ENCODE measurements at regions not wholly inside any gene's neighbourhood (a gene's known extent, or its start where the extent isn't known, plus 50 kb on each side); places are given as distances from the start of the nearest gene placed in this dataset.

DNA sequence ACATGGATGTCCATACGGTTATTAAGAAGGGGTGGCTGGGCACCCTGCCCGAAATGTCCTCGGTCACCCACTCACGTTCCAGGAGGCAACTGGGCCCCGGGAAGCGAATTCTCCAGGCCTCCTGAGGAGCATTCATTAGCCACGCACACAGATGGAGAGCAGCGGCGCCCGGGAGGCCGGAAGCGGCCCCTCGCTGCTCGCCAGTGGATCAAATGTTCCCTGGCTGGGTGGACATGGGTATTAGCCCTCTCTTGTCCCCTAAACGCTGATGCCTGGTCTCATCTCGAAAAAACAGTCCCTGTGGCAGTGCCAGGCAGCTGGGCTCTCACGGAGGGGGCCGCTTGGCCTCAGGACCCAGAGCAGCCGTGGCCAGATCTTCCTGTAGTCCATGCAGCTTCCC is 59.0 kb upstream of the DLK1 start:
- TF ChIP-seq MYC (IDR thresholded peaks at IDR 0.05; ENCODE audit: low read depth, low read length) (no peak), POLR2A (IDR thresholded peaks at IDR 0.05; ENCODE audit: extremely low read depth, insufficient read length) (no peak)
- TF ChIP-seq, protein P1, sequence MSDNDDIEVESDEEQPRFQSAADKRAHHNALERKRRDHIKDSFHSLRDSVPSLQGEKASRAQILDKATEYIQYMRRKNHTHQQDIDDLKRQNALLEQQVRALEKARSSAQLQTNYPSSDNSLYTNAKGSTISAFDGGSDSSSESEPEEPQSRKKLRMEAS (IDR thresholded peaks at IDR 0.05; ENCODE audit: low read depth, low read length), result no peak
- TF ChIP-seq, protein P2, sequence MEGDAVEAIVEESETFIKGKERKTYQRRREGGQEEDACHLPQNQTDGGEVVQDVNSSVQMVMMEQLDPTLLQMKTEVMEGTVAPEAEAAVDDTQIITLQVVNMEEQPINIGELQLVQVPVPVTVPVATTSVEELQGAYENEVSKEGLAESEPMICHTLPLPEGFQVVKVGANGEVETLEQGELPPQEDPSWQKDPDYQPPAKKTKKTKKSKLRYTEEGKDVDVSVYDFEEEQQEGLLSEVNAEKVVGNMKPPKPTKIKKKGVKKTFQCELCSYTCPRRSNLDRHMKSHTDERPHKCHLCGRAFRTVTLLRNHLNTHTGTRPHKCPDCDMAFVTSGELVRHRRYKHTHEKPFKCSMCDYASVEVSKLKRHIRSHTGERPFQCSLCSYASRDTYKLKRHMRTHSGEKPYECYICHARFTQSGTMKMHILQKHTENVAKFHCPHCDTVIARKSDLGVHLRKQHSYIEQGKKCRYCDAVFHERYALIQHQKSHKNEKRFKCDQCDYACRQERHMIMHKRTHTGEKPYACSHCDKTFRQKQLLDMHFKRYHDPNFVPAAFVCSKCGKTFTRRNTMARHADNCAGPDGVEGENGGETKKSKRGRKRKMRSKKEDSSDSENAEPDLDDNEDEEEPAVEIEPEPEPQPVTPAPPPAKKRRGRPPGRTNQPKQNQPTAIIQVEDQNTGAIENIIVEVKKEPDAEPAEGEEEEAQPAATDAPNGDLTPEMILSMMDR (IDR thresholded peaks at IDR 0.05; ENCODE audit: low read depth, low read length), result no peak
- no peak overlapping the region for H3K4me3 ChIP-seq (ENCODE audit: low read depth, low read length)
- no peak for DNase-seq (ENCODE audit: low read depth)

GRCh38 chr14:100668352-100668751 is 58.3 kb upstream of the DLK1 start:
- no peak for DNase-seq (ENCODE audit: low read depth)
- TF ChIP-seq MYC (IDR thresholded peaks at IDR 0.05; ENCODE audit: low read depth, low read length) (no peak), POLR2A (IDR thresholded peaks at IDR 0.05; ENCODE audit: extremely low read depth, insufficient read length) (no peak)
- TF ChIP-seq, protein P1 (IDR thresholded peaks at IDR 0.05; ENCODE audit: low read depth, low read length), result no peak
- TF ChIP-seq, protein P2 (IDR thresholded peaks at IDR 0.05; ENCODE audit: low read depth, low read length), result no peak
- H3K4me3 ChIP-seq (ENCODE audit: low read depth, low read length), result no peak overlapping the region

DNA sequence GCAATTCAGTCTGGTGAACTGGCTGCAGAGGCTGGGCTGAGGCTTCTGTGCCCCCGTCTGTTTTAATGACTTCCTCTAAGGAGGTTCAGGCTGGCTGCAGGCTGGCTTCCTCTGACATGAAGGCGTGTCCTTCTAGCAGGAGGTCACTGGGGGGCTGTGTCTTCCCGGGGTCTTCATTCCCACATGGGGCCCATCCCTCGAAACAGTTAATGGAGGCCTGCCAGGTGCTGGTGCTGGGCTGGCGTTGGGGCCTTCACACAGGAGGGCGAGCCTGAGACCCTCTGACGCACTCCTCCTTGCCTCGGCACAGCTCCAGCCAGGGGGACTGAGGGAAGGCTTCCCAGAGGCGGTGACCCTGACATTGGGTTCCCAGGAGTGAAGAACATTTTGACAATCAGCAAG is 57.7 kb upstream of the DLK1 start:
- no peak overlapping the region for H3K4me3 ChIP-seq (ENCODE audit: low read depth, low read length)
- peak; percentile 64 for DNase-seq (ENCODE audit: low read depth)
- TF ChIP-seq POLR2A (IDR thresholded peaks at IDR 0.05; ENCODE audit: extremely low read depth, insufficient read length) (no peak), MYC (IDR thresholded peaks at IDR 0.05; ENCODE audit: low read depth, low read length) (no peak)
- TF ChIP-seq, protein P1 (IDR thresholded peaks at IDR 0.05; ENCODE audit: low read depth, low read length), result no peak
- TF ChIP-seq, protein P2 (IDR thresholded peaks at IDR 0.05; ENCODE audit: low read depth, low read length), result no peak

DNA sequence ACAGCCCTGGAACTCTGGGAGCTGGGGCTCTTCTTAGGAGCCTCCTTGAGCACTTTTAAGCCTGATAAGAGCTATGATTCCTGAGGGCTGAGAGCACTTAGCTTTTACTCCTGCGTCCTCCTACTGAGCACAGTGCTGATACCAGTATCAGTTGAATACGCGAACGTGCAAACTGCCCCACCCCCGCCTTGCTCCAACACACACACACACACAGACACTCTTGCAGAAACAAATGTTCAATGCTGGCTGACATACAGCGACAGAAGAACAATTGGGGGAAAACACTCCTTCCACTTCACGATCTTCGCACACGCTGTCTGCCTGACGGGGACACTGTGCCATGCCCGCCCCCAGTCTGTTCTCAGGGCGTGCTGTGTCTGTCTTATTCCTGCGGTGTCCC is 57.2 kb upstream of the DLK1 start:
- no peak for DNase-seq (ENCODE audit: low read depth)
- TF ChIP-seq, protein P2 (IDR thresholded peaks at IDR 0.05; ENCODE audit: low read depth, low read length), result no peak
- TF ChIP-seq, protein P1 (IDR thresholded peaks at IDR 0.05; ENCODE audit: low read depth, low read length), result no peak
- TF ChIP-seq MYC (IDR thresholded peaks at IDR 0.05; ENCODE audit: low read depth, low read length), result no peak
- no peak for TF ChIP-seq POLR2A (IDR thresholded peaks at IDR 0.05; ENCODE audit: extremely low read depth, insufficient read length)
- H3K4me3 ChIP-seq (ENCODE audit: low read depth, low read length), result no peak overlapping the region

DNA sequence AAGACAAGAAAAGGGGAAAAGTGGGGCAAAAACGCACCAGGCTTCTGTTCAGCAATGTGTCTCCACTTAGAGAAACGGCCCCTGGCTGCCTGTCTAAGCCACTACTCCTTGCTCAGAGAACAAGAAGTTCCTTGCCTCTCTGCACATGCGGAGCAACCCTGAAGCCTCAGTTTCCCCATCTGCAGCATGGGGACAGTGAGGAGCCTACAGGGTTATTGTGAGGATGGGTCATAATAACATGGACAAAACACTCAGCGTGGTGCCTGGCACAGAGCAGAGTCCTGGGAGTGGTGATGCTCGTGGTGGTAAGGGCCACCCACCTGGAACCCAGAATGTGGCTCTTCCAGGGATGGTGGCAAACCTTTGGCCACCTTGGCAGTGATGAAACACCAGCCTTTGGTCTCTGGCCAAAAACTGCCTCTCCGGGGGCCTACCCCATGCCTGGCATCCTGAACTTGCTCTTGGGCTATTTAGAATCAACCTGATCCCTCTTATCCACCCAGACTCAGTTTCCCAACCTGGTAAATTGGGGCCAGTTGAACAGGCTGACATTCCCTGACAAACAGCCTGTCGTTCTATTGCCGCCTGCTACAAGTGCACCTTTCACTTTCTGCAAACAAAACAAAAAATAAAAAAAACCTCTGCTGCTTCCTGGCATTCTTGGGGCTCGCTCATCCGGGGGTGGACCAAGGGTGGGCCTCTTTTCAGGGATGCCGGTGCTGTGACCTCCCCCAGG is 56.5 kb upstream of the DLK1 start:
- no peak overlapping the region for H3K4me3 ChIP-seq (ENCODE audit: low read depth, low read length)
- DNase-seq (ENCODE audit: low read depth), result no peak
- TF ChIP-seq, protein P1 (IDR thresholded peaks at IDR 0.05; ENCODE audit: low read depth, low read length), result no peak
- no peak for TF ChIP-seq POLR2A (IDR thresholded peaks at IDR 0.05; ENCODE audit: extremely low read depth, insufficient read length)
- TF ChIP-seq MYC (IDR thresholded peaks at IDR 0.05; ENCODE audit: low read depth, low read length), result no peak
- TF ChIP-seq, protein P2 (IDR thresholded peaks at IDR 0.05; ENCODE audit: low read depth, low read length), result no peak

Measured in NB4 (cell line).